Stomach (tissue), 8 donors: ENCODE measurements at regions not wholly inside any gene's neighbourhood (a gene's known extent, or its start where the extent isn't known, plus 50 kb on each side); places are given as distances from the start of the nearest gene placed in this dataset.

ENCODE experiments used
- DNase-seq, 2 donors: peaks; one replicate each; pipeline versions ENCODE4 v3.0.0 to v3.0.0-alpha.2; 2013 to 2019
- H3K27ac ChIP-seq, 5 donors: fragments of 200-600 bp in 4 of 5; sonication (generic) in 4 of 5; one replicate each; pipeline ENCODE4 v1.5.1; 2013 to 2019; ENCODE audit warnings: mild to moderate bottlenecking in 1 of 5, moderate library complexity in 1 of 5
- H3K27me3 ChIP-seq, 3 donors: fragments of 200-600 bp; sonication (generic); one replicate each; pipeline ENCODE4 v1.5.1; 2017 to 2019; ENCODE audit warnings: mixed run types in 1 of 3
- H3K36me3 ChIP-seq, 4 donors: fragments of 200-600 bp; sonication (generic); 1 replicate in 3 of 4; 2 replicates in 1 of 4; pipeline ENCODE4 v1.5.1; 2016 to 2019
- H3K4me1 ChIP-seq, 4 donors: fragments of 200-600 bp; sonication (generic); one replicate each; pipeline ENCODE4 v1.5.1; 2016 to 2019
- H3K4me3 ChIP-seq, 4 donors: fragments of 200-600 bp; sonication (generic) in 3 of 4; one replicate each; pipeline ENCODE4 v1.5.1; 2016 to 2019; ENCODE audit warnings: mild to moderate bottlenecking in 1 of 4
- H3K9me3 ChIP-seq, 4 donors: fragments of 200-600 bp; sonication (generic); one replicate each; pipeline ENCODE4 v1.5.1; 2016 to 2019
- EP300 ChIP-seq: sonication (generic); formaldehyde crosslinking; IDR thresholded peaks from one replicate; pipeline ENCODE4 v1.6.1; 2017; ENCODE audit warnings: antibody characterized with exemption
- POLR2A ChIP-seq, 4 donors: fragments of 450-650 bp; IDR thresholded peaks; one replicate each; pipeline ENCODE4 v1.6.1; 2016; ENCODE audit warnings: antibody characterized with exemption in 4 of 4, control low read depth in 2 of 4, mild to moderate bottlenecking in 1 of 4, moderate library complexity in 1 of 4
- POLR2AphosphoS5 ChIP-seq, 3 donors: sonication (generic); formaldehyde crosslinking; IDR thresholded peaks; one replicate each; pipeline ENCODE4 v1.6.1; 2016; ENCODE audit warnings: antibody characterized with exemption in 3 of 3
- whole genome bisulfite sequencing, 5 donors: extraction: QIAGEN DNeasy Blood & Tissue Kit in 3 of 5; methylation state at CpG; one replicate each; pipeline versions ENCODE4 v1.1.5 to v1.1.7; 2013 to 2018; 5-methylcytosine and 5-hydroxymethylcytosine counted together
- intact Hi-C: fragments of 100-400 bp; cut with DNase I; formaldehyde crosslinking; loops from one replicate; pipeline ENCODE4 v1.15.1; 2023; ENCODE audit warnings: low total_unique reads
- TF ChIP-seq, protein P1 (sequence below), 7 experiments: fragments of 450-650 bp in 4 of 7; fragments of 200-600 bp in 3 of 7; sonication (generic) in 3 of 7; IDR thresholded peaks; one replicate each; pipeline ENCODE4 v1.5.1; 2016 to 2019; ENCODE audit warnings: antibody characterized with exemption in 7 of 7, control low read depth in 2 of 7, mild to moderate bottlenecking in 1 of 7
- donor health status: healthy with polysubstance abuse.
- donor health status: Bipolar disorder and iron deficiency.
- donor health status: healthy.

DNA sequence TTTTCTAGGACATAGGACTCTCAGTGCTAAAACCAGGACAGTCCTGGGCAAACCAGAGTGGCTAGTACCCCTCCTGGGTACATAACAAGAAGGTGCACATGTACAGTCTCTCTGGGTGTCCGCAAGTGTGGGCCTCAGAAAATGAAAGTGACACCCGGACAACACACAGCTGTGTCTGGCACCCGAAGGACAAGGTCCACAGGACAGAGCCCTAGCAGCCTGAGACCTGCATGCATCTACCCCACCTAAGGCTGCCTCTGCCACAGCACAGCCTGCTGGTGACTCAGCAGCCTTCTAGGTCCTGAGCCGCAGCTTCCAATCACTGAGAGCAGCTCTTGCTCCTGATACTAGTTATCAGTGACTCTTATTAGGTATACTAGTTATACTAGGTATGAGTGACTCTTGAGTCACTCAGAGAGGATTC, 784.1 kb upstream of the TBX3 start:
- WGBS, 5 donors, result 19 to 53% (median 45%) methylated on average over 4 of the region's 4 CpGs
- Histone ChIP-seq H3K4me1 (peaks cover 0 to 1% (median 0%) of the 10 kb centered on the region in 4 donors), H3K36me3 (no peaks in the 10 kb centered on the region), H3K4me3 (no peak overlapping the region), H3K27ac (peak overlapping the region in 1 of 5 donors; percentile 43), H3K27me3 (no peaks in the 10 kb centered on the region), H3K9me3 (no peaks in the 10 kb centered on the region)
- peak; percentile 67 to 78 for DNase-seq
- TF ChIP-seq EP300, result no peak
- TF ChIP-seq, protein P1, sequence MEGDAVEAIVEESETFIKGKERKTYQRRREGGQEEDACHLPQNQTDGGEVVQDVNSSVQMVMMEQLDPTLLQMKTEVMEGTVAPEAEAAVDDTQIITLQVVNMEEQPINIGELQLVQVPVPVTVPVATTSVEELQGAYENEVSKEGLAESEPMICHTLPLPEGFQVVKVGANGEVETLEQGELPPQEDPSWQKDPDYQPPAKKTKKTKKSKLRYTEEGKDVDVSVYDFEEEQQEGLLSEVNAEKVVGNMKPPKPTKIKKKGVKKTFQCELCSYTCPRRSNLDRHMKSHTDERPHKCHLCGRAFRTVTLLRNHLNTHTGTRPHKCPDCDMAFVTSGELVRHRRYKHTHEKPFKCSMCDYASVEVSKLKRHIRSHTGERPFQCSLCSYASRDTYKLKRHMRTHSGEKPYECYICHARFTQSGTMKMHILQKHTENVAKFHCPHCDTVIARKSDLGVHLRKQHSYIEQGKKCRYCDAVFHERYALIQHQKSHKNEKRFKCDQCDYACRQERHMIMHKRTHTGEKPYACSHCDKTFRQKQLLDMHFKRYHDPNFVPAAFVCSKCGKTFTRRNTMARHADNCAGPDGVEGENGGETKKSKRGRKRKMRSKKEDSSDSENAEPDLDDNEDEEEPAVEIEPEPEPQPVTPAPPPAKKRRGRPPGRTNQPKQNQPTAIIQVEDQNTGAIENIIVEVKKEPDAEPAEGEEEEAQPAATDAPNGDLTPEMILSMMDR (IDR thresholded peaks at IDR 0.05), result peak in 3 of 7 experiments; percentile 9 to 35 (median 10)
- peak in 1 of 3 donors; percentile 57 for TF ChIP-seq POLR2AphosphoS5 (IDR thresholded peaks at IDR 0.05)
- intact Hi-C loops, result no loop called here

GRCh38 chr12:115467531-115467930, 783.6 kb upstream of the TBX3 start:
- Histone ChIP-seq H3K27ac (no peak overlapping the region), H3K9me3 (no peaks in the 10 kb centered on the region), H3K4me3 (no peak overlapping the region), H3K36me3 (no peaks in the 10 kb centered on the region), H3K27me3 (no peaks in the 10 kb centered on the region), H3K4me1 (no peaks in the 10 kb centered on the region)
- no peak for TF ChIP-seq POLR2AphosphoS5 (IDR thresholded peaks at IDR 0.05)
- no peak for TF ChIP-seq POLR2A (IDR thresholded peaks at IDR 0.05)
- TF ChIP-seq, protein P1 (IDR thresholded peaks at IDR 0.05), result no peak
- no peak for TF ChIP-seq EP300
- 92 to 97% (median 96%) methylated on average over 2 of the region's 2 CpGs for WGBS, 5 donors
- no peak for DNase-seq
- intact Hi-C loops, result no loop called here

- Histone ChIP-seq H3K27me3 (no peaks in the 10 kb centered on the region), H3K27ac (no peak overlapping the region), H3K4me1 (no peaks in the 10 kb centered on the region), H3K9me3 (no peaks in the 10 kb centered on the region), H3K36me3 (no peaks in the 10 kb centered on the region), H3K4me3 (no peak overlapping the region)
- intact Hi-C loops, result no loop called here
- WGBS, 5 donors, result 63 to 78% (median 70%) methylated on average over 4 of the region's 4 CpGs
- DNase-seq, result no peak
- TF ChIP-seq, protein P1 (IDR thresholded peaks at IDR 0.05), result no peak
- no peak for TF ChIP-seq POLR2A (IDR thresholded peaks at IDR 0.05)
- TF ChIP-seq POLR2AphosphoS5 (IDR thresholded peaks at IDR 0.05), result no peak
- TF ChIP-seq EP300, result no peak
Measured at GRCh38 chr12:115466076-115466475, 782.1 kb upstream of the TBX3 start.

- no peak overlapping the region for H3K27ac ChIP-seq
- WGBS, 5 donors, result 83 to 88% (median 86%) methylated on average over 7 of the region's 7 CpGs
- intact Hi-C loops, result no loop called here
Measured at GRCh38 chr12:115464661-115465060, 780.7 kb upstream of the TBX3 start.

More at GRCh38 chr12:115464661-115465060, 780.7 kb upstream of the TBX3 start:
- TF ChIP-seq EP300 (no peak), POLR2AphosphoS5 (IDR thresholded peaks at IDR 0.05) (no peak), POLR2A (IDR thresholded peaks at IDR 0.05) (no peak)
- TF ChIP-seq, protein P1 (IDR thresholded peaks at IDR 0.05), result no peak
- Histone ChIP-seq H3K4me1 (no peaks in the 10 kb centered on the region), H3K4me3 (no peak overlapping the region), H3K9me3 (no peaks in the 10 kb centered on the region), H3K36me3 (no peaks in the 10 kb centered on the region), H3K27me3 (no peaks in the 10 kb centered on the region)
- DNase-seq, result no peak
